HCT116 (cell line): ENCODE measurements at regions not wholly inside any gene's neighbourhood (a gene's known extent, or its start where the extent isn't known, plus 50 kb on each side); places are given as distances from the start of the nearest gene placed in this dataset.

ENCODE experiments used
- CEBPB ChIP-seq: IDR thresholded peaks from 2 replicates; pipeline ENCODE4 v1.6.1; 2012; ENCODE audit warnings: low read depth
- EGR1 ChIP-seq: IDR thresholded peaks from 2 replicates; pipeline ENCODE4 v1.6.1; 2012; ENCODE audit warnings: low read depth
- EZH2 ChIP-seq: fragments of 200-600 bp; sonication (generic); IDR thresholded peaks from 2 replicates; pipeline ENCODE4 v1.6.1; 2017; ENCODE audit warnings: antibody characterized with exemption, mixed run types
- JUND ChIP-seq: IDR thresholded peaks from 2 replicates; pipeline ENCODE4 v1.6.1; 2012
- MAX ChIP-seq: IDR thresholded peaks from 2 replicates; pipeline ENCODE4 v1.6.1; 2012
- POLR2A ChIP-seq: IDR thresholded peaks from 2 replicates; pipeline ENCODE4 v1.7.0; 2011; ENCODE audit warnings: borderline replicate concordance; ENCODE audit not compliant: insufficient read depth, insufficient read length; ENCODE audit errors: extremely low read depth
- POLR2AphosphoS5 ChIP-seq: IDR thresholded peaks from 2 replicates; pipeline ENCODE4 v1.6.1; 2011; ENCODE audit warnings: mild to moderate bottlenecking, low read depth, low read length, moderate library complexity
- SIN3A ChIP-seq: IDR thresholded peaks from 2 replicates; pipeline ENCODE4 v1.6.1; 2012; ENCODE audit warnings: low read depth
- YY1 ChIP-seq: IDR thresholded peaks from 2 replicates; pipeline ENCODE4 v1.6.1; 2011; ENCODE audit warnings: low read length, low read depth, moderate library complexity, mild to moderate bottlenecking; ENCODE audit not compliant: insufficient replicate concordance; ENCODE audit errors: extremely low read depth
- TF ChIP-seq, protein P1 (sequence below), 3 experiments: fragments of 200-600 bp in 1 of 3; sonication (generic) in 1 of 3; IDR thresholded peaks in 2 of 3; conservative IDR thresholded peaks in 1 of 3; 2 replicates each; pipeline ENCODE4 v1.5.1; 2012 to 2017; ENCODE audit warnings: low read depth in 2 of 3, low read length in 2 of 3, antibody characterized with exemption in 1 of 3, borderline replicate concordance in 1 of 3, control low read depth in 1 of 3, mild to moderate bottlenecking in 1 of 3, mixed read lengths in 1 of 3, mixed run types in 1 of 3, moderate library complexity in 1 of 3; ENCODE audit not compliant: insufficient read depth in 1 of 3

DNA sequence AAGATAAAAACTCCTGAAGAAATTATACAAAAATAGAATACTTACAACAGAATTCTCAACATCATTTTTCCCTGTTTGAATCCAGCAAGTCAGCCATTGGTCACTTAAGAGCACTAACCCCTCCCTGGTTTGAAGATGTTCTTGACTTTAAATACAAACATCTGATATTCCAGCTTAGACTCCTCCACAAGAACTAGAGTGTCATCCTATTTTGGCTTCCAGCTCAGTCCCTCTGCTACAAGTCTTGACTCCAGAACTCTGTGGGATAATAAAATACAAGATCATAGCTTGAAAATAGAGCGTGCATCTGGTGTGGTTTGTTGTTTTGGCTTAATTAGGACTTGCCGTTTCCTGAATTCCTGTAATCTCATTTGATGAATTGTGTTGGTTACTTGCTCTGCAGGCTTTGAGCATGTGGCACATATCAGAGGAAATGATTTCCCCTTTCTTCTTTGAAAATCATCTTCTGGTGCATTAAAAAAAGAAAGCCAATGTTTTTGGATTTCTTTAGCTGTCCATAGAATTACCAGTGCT, 63.7 kb upstream of the DPT start:
- TF ChIP-seq, protein P1, sequence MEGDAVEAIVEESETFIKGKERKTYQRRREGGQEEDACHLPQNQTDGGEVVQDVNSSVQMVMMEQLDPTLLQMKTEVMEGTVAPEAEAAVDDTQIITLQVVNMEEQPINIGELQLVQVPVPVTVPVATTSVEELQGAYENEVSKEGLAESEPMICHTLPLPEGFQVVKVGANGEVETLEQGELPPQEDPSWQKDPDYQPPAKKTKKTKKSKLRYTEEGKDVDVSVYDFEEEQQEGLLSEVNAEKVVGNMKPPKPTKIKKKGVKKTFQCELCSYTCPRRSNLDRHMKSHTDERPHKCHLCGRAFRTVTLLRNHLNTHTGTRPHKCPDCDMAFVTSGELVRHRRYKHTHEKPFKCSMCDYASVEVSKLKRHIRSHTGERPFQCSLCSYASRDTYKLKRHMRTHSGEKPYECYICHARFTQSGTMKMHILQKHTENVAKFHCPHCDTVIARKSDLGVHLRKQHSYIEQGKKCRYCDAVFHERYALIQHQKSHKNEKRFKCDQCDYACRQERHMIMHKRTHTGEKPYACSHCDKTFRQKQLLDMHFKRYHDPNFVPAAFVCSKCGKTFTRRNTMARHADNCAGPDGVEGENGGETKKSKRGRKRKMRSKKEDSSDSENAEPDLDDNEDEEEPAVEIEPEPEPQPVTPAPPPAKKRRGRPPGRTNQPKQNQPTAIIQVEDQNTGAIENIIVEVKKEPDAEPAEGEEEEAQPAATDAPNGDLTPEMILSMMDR (IDR thresholded peaks at IDR 0.05 in 2 of 3, conservative IDR thresholded peaks at IDR 0.05 in 1 of 3; ENCODE audit: borderline replicate concordance in 1 of 3, insufficient read depth in 1 of 3, low read depth in 2 of 3, low read length in 2 of 3), result no peak
- TF ChIP-seq POLR2A, result no peak
- no peak for TF ChIP-seq EGR1
- no peak for TF ChIP-seq CEBPB
- no peak for TF ChIP-seq JUND
- TF ChIP-seq YY1, result no peak
- TF ChIP-seq EZH2, result no peak
- TF ChIP-seq MAX, result no peak
- TF ChIP-seq SIN3A, result no peak
- TF ChIP-seq POLR2AphosphoS5, result no peak
